HEK293T (cell line): ENCODE measurements at regions not wholly inside any gene's neighbourhood (a gene's known extent, or its start where the extent isn't known, plus 50 kb on each side); places are given as distances from the start of the nearest gene placed in this dataset.

Experiments
- ARNT ChIP-seq: fragments of 450-650 bp; IDR thresholded peaks from 2 replicates; pipeline ENCODE4 v1.6.1; 2017; ENCODE audit warnings: mild to moderate bottlenecking
- BHLHE40 ChIP-seq: fragments of 450-650 bp; IDR thresholded peaks from 2 replicates; pipeline ENCODE4 v1.6.1; 2016; ENCODE audit warnings: mild to moderate bottlenecking, moderate library complexity, borderline replicate concordance
- CTBP1 ChIP-seq: fragments of 450-650 bp; IDR thresholded peaks from 2 replicates; pipeline ENCODE4 v1.6.1; 2016; ENCODE audit warnings: borderline replicate concordance
- ELF4 ChIP-seq: fragments of 450-650 bp; IDR thresholded peaks from 2 replicates; pipeline ENCODE4 v1.6.1; 2017; ENCODE audit warnings: antibody characterized with exemption
- FOXA1 ChIP-seq: fragments of 450-650 bp; IDR thresholded peaks from 2 replicates; pipeline ENCODE4 v1.6.1; 2016; ENCODE audit warnings: mild to moderate bottlenecking
- FOXK2 ChIP-seq: fragments of 450-650 bp; IDR thresholded peaks from 2 replicates; pipeline ENCODE4 v1.6.1; 2016; ENCODE audit warnings: mild to moderate bottlenecking
- FOXM1 ChIP-seq: fragments of 450-650 bp; IDR thresholded peaks from 2 replicates; pipeline ENCODE4 v1.6.1; 2017; ENCODE audit warnings: mild to moderate bottlenecking, borderline replicate concordance
- L3MBTL2 ChIP-seq: fragments of 450-650 bp; conservative IDR thresholded peaks from 2 replicates; pipeline ENCODE4 v1.6.1; 2016; ENCODE audit warnings: mild to moderate bottlenecking
- LEF1 ChIP-seq: fragments of 450-650 bp; IDR thresholded peaks from 2 replicates; pipeline ENCODE4 v1.6.1; 2017; ENCODE audit warnings: mild to moderate bottlenecking, borderline replicate concordance
- NFRKB ChIP-seq: fragments of 450-650 bp; IDR thresholded peaks from 2 replicates; pipeline ENCODE4 v1.6.1; 2016; ENCODE audit warnings: mild to moderate bottlenecking, moderate library complexity
- SP1 ChIP-seq: fragments of 450-650 bp; IDR thresholded peaks from 2 replicates; pipeline ENCODE4 v1.6.1; 2017
- SUZ12 ChIP-seq: fragments of 450-650 bp; IDR thresholded peaks from 2 replicates; pipeline ENCODE4 v1.6.1; 2016; ENCODE audit warnings: mild to moderate bottlenecking

DNA sequence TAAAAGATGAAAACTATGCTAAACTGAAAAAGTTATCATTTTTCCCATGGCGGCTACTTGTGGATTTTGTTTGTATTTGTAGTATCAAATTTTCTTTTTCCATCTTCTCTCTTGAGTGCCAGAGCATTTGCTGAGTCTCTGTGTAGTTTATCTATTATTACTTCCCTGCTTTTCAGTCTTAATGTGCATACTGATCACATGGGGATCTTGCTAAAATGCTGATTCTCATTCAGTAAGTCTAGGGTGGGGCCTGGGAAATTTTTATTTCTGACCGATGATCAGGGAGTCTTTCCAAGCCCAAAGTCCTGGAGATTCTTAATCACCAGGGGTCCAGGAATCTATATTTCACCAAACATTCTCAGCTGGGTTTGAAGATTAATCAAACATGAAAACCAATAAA is 189.0 kb upstream of the GOT2 start:
- no peak for TF ChIP-seq ARNT
- no peak for TF ChIP-seq L3MBTL2
- TF ChIP-seq SUZ12, result no peak
- no peak for TF ChIP-seq FOXM1
- TF ChIP-seq NFRKB, result no peak
- TF ChIP-seq FOXA1, result no peak
- no peak for TF ChIP-seq CTBP1
- no peak for TF ChIP-seq LEF1
- TF ChIP-seq FOXK2, result no peak
- TF ChIP-seq BHLHE40, result no peak
- TF ChIP-seq SP1, result no peak
- no peak for TF ChIP-seq ELF4
